ENCODE measurements at regions not wholly inside any gene's neighbourhood (a gene's known extent, or its start where the extent isn't known, plus 50 kb on each side); places are given as distances from the start of the nearest gene placed in this dataset.

GRCh38 chr5:28468166-28468565 lies 1429.8 kb upstream of the CDH9 start:
- Mint-ChIP-seq H3K4me3 (ENCODE audit: low read depth) (no peak overlapping the region), H3K27ac (no peak overlapping the region), H3K4me1 (ENCODE audit: low read depth) (no peaks in the 10 kb centered on the region), H3K9me3 (peaks cover 59% of the 10 kb centered on the region), H3K27me3 (ENCODE audit: low read depth) (no peaks in the 10 kb centered on the region), H3K36me3 (ENCODE audit: low read depth) (no peaks in the 10 kb centered on the region)
- intact Hi-C loops (cut with micrococcal nuclease) = no loop called here
- DNase-seq (ENCODE audit: low spot score) = no peak

GRCh38 chr5:28463728-28464127 lies 1425.3 kb upstream of the CDH9 start:
- H3K9me3 Mint-ChIP-seq = peaks cover 45% of the 10 kb centered on the region
- H3K27me3 Mint-ChIP-seq (ENCODE audit: low read depth) = no peaks in the 10 kb centered on the region
- no peak overlapping the region for H3K4me3 Mint-ChIP-seq (ENCODE audit: low read depth)
- H3K4me1 Mint-ChIP-seq (ENCODE audit: low read depth) = no peaks in the 10 kb centered on the region
- H3K27ac Mint-ChIP-seq = no peak overlapping the region
- intact Hi-C loops (cut with micrococcal nuclease) = no loop called here
- H3K36me3 Mint-ChIP-seq (ENCODE audit: low read depth) = no peaks in the 10 kb centered on the region
- no peak for DNase-seq (ENCODE audit: low spot score)

DNA sequence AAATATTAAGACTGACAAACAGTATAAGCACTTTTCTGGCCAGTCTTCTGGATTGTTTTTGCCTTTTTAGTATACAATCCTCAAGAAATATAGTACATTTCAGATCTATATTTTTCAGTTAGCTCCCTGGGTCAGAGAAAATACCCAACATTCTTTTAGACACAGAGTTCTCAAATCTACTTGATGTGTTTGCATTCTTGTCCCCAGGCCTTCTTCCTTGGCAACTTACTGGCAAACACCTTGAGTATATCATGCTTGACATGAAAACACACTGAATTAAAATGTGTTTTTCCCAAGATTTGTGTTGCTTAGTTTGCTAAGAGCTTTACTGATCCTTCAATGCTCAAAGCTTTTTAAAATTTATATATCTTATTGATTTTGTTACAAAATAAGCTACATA lies 1413.1 kb upstream of the CDH9 start:
- Mint-ChIP-seq H3K27me3 (ENCODE audit: low read depth) (no peaks in the 10 kb centered on the region), H3K4me3 (ENCODE audit: low read depth) (no peak overlapping the region), H3K36me3 (ENCODE audit: low read depth) (no peaks in the 10 kb centered on the region), H3K4me1 (ENCODE audit: low read depth) (no peaks in the 10 kb centered on the region), H3K27ac (no peak overlapping the region), H3K9me3 (peaks cover 36% of the 10 kb centered on the region)
- DNase-seq (ENCODE audit: low spot score) = no peak
- intact Hi-C loops (cut with micrococcal nuclease) = no loop called here

- Mint-ChIP-seq H3K9me3 (peaks cover 36% of the 10 kb centered on the region), H3K4me3 (ENCODE audit: low read depth) (no peak overlapping the region), H3K27ac (no peak overlapping the region), H3K36me3 (ENCODE audit: low read depth) (no peaks in the 10 kb centered on the region), H3K4me1 (ENCODE audit: low read depth) (no peaks in the 10 kb centered on the region), H3K27me3 (ENCODE audit: low read depth) (no peaks in the 10 kb centered on the region)
- intact Hi-C loops (cut with micrococcal nuclease) = no loop called here
- no peak for DNase-seq (ENCODE audit: low spot score)
Measured at GRCh38 chr5:28450997-28451396, 1412.6 kb upstream of the CDH9 start.

DNA sequence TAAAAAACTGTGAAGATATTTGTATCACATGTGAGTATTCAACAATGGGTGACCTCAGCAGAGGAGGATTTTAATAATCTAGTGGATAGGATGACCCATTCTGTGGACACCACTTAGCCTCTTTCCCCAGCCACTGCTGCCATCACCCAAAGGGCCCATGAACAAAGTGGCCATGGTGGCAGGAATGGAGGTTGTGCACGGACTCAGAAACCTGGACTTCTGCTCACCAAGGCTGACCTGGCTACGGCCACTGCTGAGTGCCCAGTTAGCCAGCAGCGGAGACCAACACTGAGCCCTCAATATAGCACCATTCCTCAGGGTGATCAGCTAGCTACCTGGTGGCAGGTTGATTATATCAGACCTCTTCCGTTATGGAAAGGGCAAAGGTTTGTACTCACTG lies 1410.4 kb upstream of the CDH9 start:
- no peaks in the 10 kb centered on the region for H3K4me1 Mint-ChIP-seq (ENCODE audit: low read depth)
- intact Hi-C loops (cut with micrococcal nuclease) = no loop called here
- H3K27ac Mint-ChIP-seq = no peak overlapping the region
- H3K9me3 Mint-ChIP-seq = peaks cover 34% of the 10 kb centered on the region
- H3K36me3 Mint-ChIP-seq (ENCODE audit: low read depth) = no peaks in the 10 kb centered on the region
- H3K4me3 Mint-ChIP-seq (ENCODE audit: low read depth) = no peak overlapping the region
- DNase-seq (ENCODE audit: low spot score) = no peak
- no peaks in the 10 kb centered on the region for H3K27me3 Mint-ChIP-seq (ENCODE audit: low read depth)

- H3K9me3 Mint-ChIP-seq = peaks cover 53% of the 10 kb centered on the region
- H3K36me3 Mint-ChIP-seq (ENCODE audit: low read depth) = no peaks in the 10 kb centered on the region
- no peak overlapping the region for H3K27ac Mint-ChIP-seq
- intact Hi-C loops (cut with micrococcal nuclease) = no loop called here
- no peaks in the 10 kb centered on the region for H3K27me3 Mint-ChIP-seq (ENCODE audit: low read depth)
- no peak for DNase-seq (ENCODE audit: low spot score)
- H3K4me1 Mint-ChIP-seq (ENCODE audit: low read depth) = no peaks in the 10 kb centered on the region
- no peak overlapping the region for H3K4me3 Mint-ChIP-seq (ENCODE audit: low read depth)
Measured at GRCh38 chr5:28430565-28431178, 1392.3 kb upstream of the CDH9 start.

DNA sequence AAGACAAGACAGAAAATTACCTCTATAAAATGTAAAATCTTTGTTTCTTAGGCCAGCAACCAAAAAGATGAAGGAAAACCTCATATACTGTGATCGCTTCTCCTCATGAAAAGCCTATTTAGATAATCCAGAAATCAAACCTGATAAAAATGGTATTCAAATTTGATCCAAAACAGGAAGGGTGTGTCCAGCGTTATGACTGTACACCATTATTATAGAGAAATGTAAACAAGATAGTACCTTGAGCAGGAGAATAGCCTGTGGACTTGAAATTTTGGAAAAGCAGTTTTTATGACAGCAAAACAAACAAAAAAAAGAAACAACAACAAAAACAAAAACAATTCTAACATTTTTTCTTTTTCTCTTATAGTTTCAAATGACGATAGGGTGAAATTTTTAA lies 1382.8 kb upstream of the CDH9 start:
- no peak overlapping the region for H3K4me3 Mint-ChIP-seq (ENCODE audit: low read depth)
- H3K36me3 Mint-ChIP-seq (ENCODE audit: low read depth) = no peaks in the 10 kb centered on the region
- no peak for DNase-seq (ENCODE audit: low spot score)
- intact Hi-C loops (cut with micrococcal nuclease) = no loop called here
- H3K9me3 Mint-ChIP-seq = peaks cover 57% of the 10 kb centered on the region
- no peaks in the 10 kb centered on the region for H3K27me3 Mint-ChIP-seq (ENCODE audit: low read depth)
- no peaks in the 10 kb centered on the region for H3K4me1 Mint-ChIP-seq (ENCODE audit: low read depth)
- no peak overlapping the region for H3K27ac Mint-ChIP-seq

DNA sequence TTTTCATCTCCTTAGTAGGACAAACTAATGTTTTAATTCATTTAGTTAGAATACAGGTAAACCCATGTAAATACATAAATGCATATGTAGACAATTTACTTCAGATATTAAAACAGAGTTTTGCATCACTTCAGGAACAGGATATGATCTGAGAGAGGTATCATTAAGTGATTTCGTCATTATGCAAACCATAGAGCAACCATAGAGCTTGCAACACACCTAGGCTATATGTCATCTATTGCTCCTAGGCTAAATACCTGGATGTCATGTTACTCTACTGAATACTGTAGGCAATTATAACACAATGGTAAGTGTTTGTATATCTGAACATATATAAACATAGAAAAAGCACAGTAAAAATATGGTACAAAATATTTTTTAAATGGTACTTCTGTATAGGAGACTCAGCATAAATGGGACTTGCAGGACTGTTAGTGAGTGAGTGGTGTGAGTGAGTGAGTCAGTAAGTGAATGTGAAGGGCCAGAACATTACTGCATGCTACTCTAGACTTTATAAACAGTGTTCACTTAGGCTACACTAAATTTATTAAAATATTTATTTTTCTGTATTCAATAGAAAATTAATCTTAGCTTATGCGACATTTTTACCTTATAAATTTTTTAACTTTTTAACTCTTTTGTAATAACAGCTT lies 1377.5 kb upstream of the CDH9 start:
- no peaks in the 10 kb centered on the region for H3K36me3 Mint-ChIP-seq (ENCODE audit: low read depth)
- H3K27ac Mint-ChIP-seq = no peak overlapping the region
- peaks cover 54% of the 10 kb centered on the region for H3K9me3 Mint-ChIP-seq
- intact Hi-C loops (cut with micrococcal nuclease) = no loop called here
- H3K4me3 Mint-ChIP-seq (ENCODE audit: low read depth) = no peak overlapping the region
- DNase-seq (ENCODE audit: low spot score) = no peak
- H3K27me3 Mint-ChIP-seq (ENCODE audit: low read depth) = no peaks in the 10 kb centered on the region
- no peaks in the 10 kb centered on the region for H3K4me1 Mint-ChIP-seq (ENCODE audit: low read depth)

- Mint-ChIP-seq H3K9me3 (peaks cover 66% of the 10 kb centered on the region), H3K4me1 (ENCODE audit: low read depth) (no peaks in the 10 kb centered on the region), H3K36me3 (ENCODE audit: low read depth) (no peaks in the 10 kb centered on the region), H3K4me3 (ENCODE audit: low read depth) (no peak overlapping the region), H3K27ac (no peak overlapping the region), H3K27me3 (ENCODE audit: low read depth) (no peaks in the 10 kb centered on the region)
- DNase-seq (ENCODE audit: low spot score) = no peak
- intact Hi-C loops (cut with micrococcal nuclease) = no loop called here
Measured at GRCh38 chr5:28414619-28415018, 1376.2 kb upstream of the CDH9 start.

GRCh38 chr5:28408651-28409050 lies 1370.3 kb upstream of the CDH9 start:
- Mint-ChIP-seq H3K4me3 (ENCODE audit: low read depth) (no peak overlapping the region), H3K9me3 (peaks cover 65% of the 10 kb centered on the region), H3K27me3 (ENCODE audit: low read depth) (no peaks in the 10 kb centered on the region), H3K27ac (no peak overlapping the region), H3K4me1 (ENCODE audit: low read depth) (no peaks in the 10 kb centered on the region), H3K36me3 (ENCODE audit: low read depth) (no peaks in the 10 kb centered on the region)
- intact Hi-C loops (cut with micrococcal nuclease) = no loop called here
- DNase-seq (ENCODE audit: low spot score) = no peak

DNA sequence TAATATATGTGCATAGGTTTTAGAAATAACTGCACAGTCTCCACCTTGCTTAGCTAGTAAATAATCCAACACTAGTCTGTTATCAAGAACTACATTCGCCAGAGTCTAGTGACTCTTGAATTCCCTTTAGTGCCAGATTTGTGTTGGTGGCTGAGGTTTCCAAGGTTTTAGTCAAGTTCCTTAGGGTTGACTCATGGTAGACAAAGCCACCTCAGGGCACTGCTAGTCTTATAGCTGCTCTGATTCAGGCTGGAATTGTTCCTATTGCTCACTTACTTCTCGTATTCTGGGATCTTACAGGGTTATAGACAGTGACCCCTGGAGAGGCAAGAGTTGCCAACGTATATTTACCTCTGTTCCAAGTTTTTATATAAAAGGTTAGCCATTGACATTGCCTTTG lies 1369.8 kb upstream of the CDH9 start:
- no peak for DNase-seq (ENCODE audit: low spot score)
- Mint-ChIP-seq H3K27me3 (ENCODE audit: low read depth) (no peaks in the 10 kb centered on the region), H3K4me3 (ENCODE audit: low read depth) (no peak overlapping the region), H3K27ac (no peak overlapping the region), H3K4me1 (ENCODE audit: low read depth) (no peaks in the 10 kb centered on the region), H3K9me3 (peaks cover 61% of the 10 kb centered on the region), H3K36me3 (ENCODE audit: low read depth) (no peaks in the 10 kb centered on the region)
- intact Hi-C loops (cut with micrococcal nuclease) = no loop called here

- no peaks in the 10 kb centered on the region for H3K27me3 Mint-ChIP-seq (ENCODE audit: low read depth)
- no peak overlapping the region for H3K4me3 Mint-ChIP-seq (ENCODE audit: low read depth)
Measured at GRCh38 chr5:28404363-28405071, 1366.1 kb upstream of the CDH9 start.

DNA sequence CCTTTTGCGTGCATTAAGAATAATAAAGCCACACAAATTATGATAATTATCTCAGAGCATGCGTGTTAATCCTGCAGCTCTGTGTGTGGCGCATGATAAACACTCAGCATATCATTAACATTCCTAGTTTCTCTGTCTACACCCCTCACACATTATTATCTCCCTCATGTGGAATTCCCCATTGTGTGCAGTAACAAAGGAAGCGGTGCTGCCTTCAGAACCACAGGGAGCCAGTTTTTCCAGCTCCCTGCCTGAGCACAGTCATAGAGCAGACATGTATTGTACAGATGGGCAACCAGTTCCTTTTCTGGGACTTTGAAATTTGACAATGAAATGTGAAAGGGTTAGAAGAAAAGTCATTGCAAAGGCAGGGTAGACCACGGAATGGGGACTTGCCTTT lies 1365.5 kb upstream of the CDH9 start:
- Mint-ChIP-seq H3K27ac (no peak overlapping the region), H3K27me3 (ENCODE audit: low read depth) (no peaks in the 10 kb centered on the region), H3K4me1 (ENCODE audit: low read depth) (no peaks in the 10 kb centered on the region), H3K4me3 (ENCODE audit: low read depth) (no peak overlapping the region), H3K9me3 (peaks cover 48% of the 10 kb centered on the region), H3K36me3 (ENCODE audit: low read depth) (no peaks in the 10 kb centered on the region)
- intact Hi-C loops (cut with micrococcal nuclease) = no loop called here
- no peak for DNase-seq (ENCODE audit: low spot score)

More at GRCh38 chr5:28404363-28405071, 1366.1 kb upstream of the CDH9 start:
- no peak overlapping the region for H3K27ac Mint-ChIP-seq
- H3K4me1 Mint-ChIP-seq (ENCODE audit: low read depth) = no peaks in the 10 kb centered on the region
- no peaks in the 10 kb centered on the region for H3K36me3 Mint-ChIP-seq (ENCODE audit: low read depth)
- intact Hi-C loops (cut with micrococcal nuclease) = no loop called here
- no peak for DNase-seq (ENCODE audit: low spot score)
- peaks cover 46% of the 10 kb centered on the region for H3K9me3 Mint-ChIP-seq
